Naive thymus-derived CD4-positive, alpha-beta T cell (primary cell): ENCODE measurements at regions not wholly inside any gene's neighbourhood (a gene's known extent, or its start where the extent isn't known, plus 50 kb on each side); places are given as distances from the start of the nearest gene placed in this dataset.

Source experiments
- ATAC-seq: fragments of 150-1000 bp; cut with Tn5 transposase; 2 replicates; pipeline ENCODE4 v1.10.0; 2021; ENCODE audit warnings: mild to moderate bottlenecking, moderate library complexity
- CTCF ChIA-PET: fragments of 350-600 bp; sonication (Branson Sonifier 250); formaldehyde crosslinking; loops from one replicate; lab custom pipeline; 2021; ENCODE audit warnings: antibody characterized with exemption; lab: Charles Lee
- POLR2A ChIA-PET: fragments of 350-600 bp; sonication (Branson Sonifier 250); formaldehyde crosslinking; loops from one replicate; lab custom pipeline; 2021; ENCODE audit warnings: antibody characterized with exemption, inconsistent platforms; lab: Charles Lee
- DNase-seq, 9 donors: peaks; one replicate each; pipeline versions ENCODE4 v3.0.0 to v3.0.0-alpha.2; 2020 to 2022; ENCODE audit warnings: mixed read lengths in 1 of 9
- H3K27ac ChIP-seq: one replicate; pipeline ENCODE4 v1.7.0; 2013; ENCODE audit warnings: mild to moderate bottlenecking, low read depth, low read length, moderate library complexity
- H3K27me3 ChIP-seq, 2 donors: one replicate each; pipeline ENCODE4 v1.7.0; 2013; ENCODE audit warnings: low read length in 2 of 2, mild to moderate bottlenecking in 2 of 2, moderate library complexity in 2 of 2; ENCODE audit not compliant: control insufficient read depth in 2 of 2, insufficient read depth in 2 of 2
- H3K36me3 ChIP-seq, 3 experiments: 1 replicate in 2 of 3; 2 replicates in 1 of 3; pipeline ENCODE4 v1.7.0; 2013; ENCODE audit warnings: low read length in 3 of 3, mild to moderate bottlenecking in 3 of 3, moderate library complexity in 1 of 3; ENCODE audit not compliant: insufficient read depth in 3 of 3, control insufficient read depth in 2 of 3
- H3K4me1 ChIP-seq, 2 donors: one replicate each; pipeline ENCODE4 v1.7.0; 2013; ENCODE audit warnings: low read length in 2 of 2, mild to moderate bottlenecking in 2 of 2, moderate library complexity in 1 of 2; ENCODE audit not compliant: control insufficient read depth in 2 of 2, insufficient read depth in 2 of 2
- H3K4me3 ChIP-seq: 2 replicates; pipeline ENCODE4 v1.7.0; 2013; ENCODE audit warnings: mild to moderate bottlenecking, low read length
- H3K9me3 ChIP-seq, 3 experiments: 1 replicate in 2 of 3; 2 replicates in 1 of 3; pipeline ENCODE4 v1.7.0; 2013; ENCODE audit warnings: low read length in 3 of 3; ENCODE audit not compliant: control insufficient read depth in 2 of 3
- H3K27ac Mint-ChIP-seq, 9 donors: one replicate each; pipeline ENCODE4 v1.8.0; 2020 to 2022; ENCODE audit warnings: mixed read lengths in 9 of 9, mild to moderate bottlenecking in 8 of 9, moderate library complexity in 5 of 9, inconsistent platforms in 2 of 9
- H3K27me3 Mint-ChIP-seq, 5 donors: one replicate each; pipeline ENCODE4 v1.8.0; 2021 to 2022; ENCODE audit warnings: mixed read lengths in 5 of 5, mild to moderate bottlenecking in 1 of 5
- H3K36me3 Mint-ChIP-seq, 5 donors: one replicate each; pipeline ENCODE4 v1.8.0; 2020 to 2022; ENCODE audit warnings: mixed read lengths in 5 of 5, mild to moderate bottlenecking in 3 of 5, inconsistent platforms in 1 of 5
- H3K4me1 Mint-ChIP-seq, 7 donors: one replicate each; pipeline ENCODE4 v1.8.0; 2020 to 2022; ENCODE audit warnings: mixed read lengths in 7 of 7, mild to moderate bottlenecking in 3 of 7, inconsistent platforms in 1 of 7
- H3K4me3 Mint-ChIP-seq, 10 donors: one replicate each; pipeline ENCODE4 v1.8.0; 2020 to 2022; ENCODE audit warnings: mild to moderate bottlenecking in 10 of 10, mixed read lengths in 10 of 10, moderate library complexity in 6 of 10, inconsistent platforms in 2 of 10
- H3K9me3 Mint-ChIP-seq, 11 donors: one replicate each; pipeline ENCODE4 v1.8.0; 2020 to 2022; ENCODE audit warnings: mixed read lengths in 11 of 11, mild to moderate bottlenecking in 4 of 11, inconsistent platforms in 1 of 11, moderate library complexity in 1 of 11
- intact Hi-C, 2 donors: fragments of 100-400 bp; cut with micrococcal nuclease; formaldehyde crosslinking; loops; one replicate each; pipeline ENCODE4 v1.15.1; 2023

- H3K4me3 ChIP-seq = no peak overlapping the region
- POLR2A ChIA-PET = no interaction called here
- H3K4me1 ChIP-seq = no peaks in the 10 kb centered on the region
- Mint-ChIP-seq H3K27ac (no peak overlapping the region), H3K36me3 (no peaks in the 10 kb centered on the region), H3K9me3 (peaks cover 0 to 21% (median 3%) of the 10 kb centered on the region in 11 donors), H3K27me3 (no peaks in the 10 kb centered on the region), H3K4me1 (no peaks in the 10 kb centered on the region), H3K4me3 (no peak overlapping the region)
- DNase-seq = no peak
- ATAC-seq = no peak
- intact Hi-C loops = no loop called here
- H3K36me3 ChIP-seq = no peaks in the 10 kb centered on the region
- no peaks in the 10 kb centered on the region for H3K9me3 ChIP-seq
- CTCF ChIA-PET = no interaction called here
- H3K27me3 ChIP-seq = no peaks in the 10 kb centered on the region
- H3K27ac ChIP-seq = no peak overlapping the region
Observed at GRCh38 chr3:96233679-96234078, 580.7 kb upstream of the EPHA6 start.

GRCh38 chr3:96236522-96236921 lies 577.9 kb upstream of the EPHA6 start:
- ChIA-PET CTCF (no interaction called here), POLR2A (no interaction called here)
- no peak for ATAC-seq
- no peaks in the 10 kb centered on the region for H3K27me3 ChIP-seq
- no peak for DNase-seq
- intact Hi-C loops = no loop called here
- no peaks in the 10 kb centered on the region for H3K36me3 ChIP-seq
- H3K9me3 ChIP-seq = no peaks in the 10 kb centered on the region
- no peak overlapping the region for H3K4me3 ChIP-seq
- H3K9me3 Mint-ChIP-seq = peaks cover 0 to 15% (median 3%) of the 10 kb centered on the region in 11 donors
- no peak overlapping the region for H3K27ac Mint-ChIP-seq
- no peaks in the 10 kb centered on the region for H3K4me1 Mint-ChIP-seq
- H3K4me1 ChIP-seq = no peaks in the 10 kb centered on the region
- no peaks in the 10 kb centered on the region for H3K27me3 Mint-ChIP-seq
- H3K36me3 Mint-ChIP-seq = no peaks in the 10 kb centered on the region
- H3K4me3 Mint-ChIP-seq = no peak overlapping the region
- no peak overlapping the region for H3K27ac ChIP-seq

DNA sequence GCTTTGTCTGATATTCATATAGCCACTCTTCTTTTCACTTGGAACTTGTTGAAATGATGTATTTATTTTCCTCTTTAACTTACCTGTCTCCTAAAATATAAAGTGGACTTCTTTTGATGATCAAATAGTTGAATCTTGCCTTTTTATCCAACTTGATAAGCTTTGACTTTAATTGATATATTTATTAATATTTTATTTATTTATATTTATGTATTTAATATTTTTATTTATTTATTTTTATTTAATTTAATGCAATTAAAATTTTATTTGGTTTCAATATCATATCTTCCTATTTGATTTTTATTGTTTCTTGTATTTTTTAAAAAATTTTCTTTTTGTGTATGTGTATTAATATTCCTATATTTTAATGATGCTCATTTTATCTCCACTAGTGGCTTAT lies 555.1 kb upstream of the EPHA6 start:
- Mint-ChIP-seq H3K9me3 (peaks cover 0 to 25% (median 4%) of the 10 kb centered on the region in 11 donors), H3K4me3 (no peak overlapping the region), H3K27ac (no peak overlapping the region), H3K27me3 (no peaks in the 10 kb centered on the region), H3K4me1 (no peaks in the 10 kb centered on the region), H3K36me3 (no peaks in the 10 kb centered on the region)
- no peaks in the 10 kb centered on the region for H3K9me3 ChIP-seq
- POLR2A ChIA-PET = no interaction called here
- ATAC-seq (no peak), DNase-seq (no peak)
- no peaks in the 10 kb centered on the region for H3K36me3 ChIP-seq
- no peak overlapping the region for H3K27ac ChIP-seq
- intact Hi-C loops = no loop called here
- no peak overlapping the region for H3K4me3 ChIP-seq
- no peaks in the 10 kb centered on the region for H3K4me1 ChIP-seq
- CTCF ChIA-PET = no interaction called here
- H3K27me3 ChIP-seq = no peaks in the 10 kb centered on the region

GRCh38 chr3:96264701-96265100 lies 549.7 kb upstream of the EPHA6 start:
- Mint-ChIP-seq H3K27ac (no peak overlapping the region), H3K36me3 (no peaks in the 10 kb centered on the region), H3K9me3 (peaks cover 0 to 42% (median 6%) of the 10 kb centered on the region in 11 donors), H3K4me1 (no peaks in the 10 kb centered on the region), H3K27me3 (no peaks in the 10 kb centered on the region), H3K4me3 (no peak overlapping the region)
- H3K4me1 ChIP-seq = no peaks in the 10 kb centered on the region
- H3K36me3 ChIP-seq = no peaks in the 10 kb centered on the region
- H3K27ac ChIP-seq = no peak overlapping the region
- ChIA-PET POLR2A (no interaction called here), CTCF (no interaction called here)
- H3K9me3 ChIP-seq = no peaks in the 10 kb centered on the region
- ATAC-seq (no peak), DNase-seq (no peak)
- intact Hi-C loops = no loop called here
- no peaks in the 10 kb centered on the region for H3K27me3 ChIP-seq
- H3K4me3 ChIP-seq = no peak overlapping the region

DNA sequence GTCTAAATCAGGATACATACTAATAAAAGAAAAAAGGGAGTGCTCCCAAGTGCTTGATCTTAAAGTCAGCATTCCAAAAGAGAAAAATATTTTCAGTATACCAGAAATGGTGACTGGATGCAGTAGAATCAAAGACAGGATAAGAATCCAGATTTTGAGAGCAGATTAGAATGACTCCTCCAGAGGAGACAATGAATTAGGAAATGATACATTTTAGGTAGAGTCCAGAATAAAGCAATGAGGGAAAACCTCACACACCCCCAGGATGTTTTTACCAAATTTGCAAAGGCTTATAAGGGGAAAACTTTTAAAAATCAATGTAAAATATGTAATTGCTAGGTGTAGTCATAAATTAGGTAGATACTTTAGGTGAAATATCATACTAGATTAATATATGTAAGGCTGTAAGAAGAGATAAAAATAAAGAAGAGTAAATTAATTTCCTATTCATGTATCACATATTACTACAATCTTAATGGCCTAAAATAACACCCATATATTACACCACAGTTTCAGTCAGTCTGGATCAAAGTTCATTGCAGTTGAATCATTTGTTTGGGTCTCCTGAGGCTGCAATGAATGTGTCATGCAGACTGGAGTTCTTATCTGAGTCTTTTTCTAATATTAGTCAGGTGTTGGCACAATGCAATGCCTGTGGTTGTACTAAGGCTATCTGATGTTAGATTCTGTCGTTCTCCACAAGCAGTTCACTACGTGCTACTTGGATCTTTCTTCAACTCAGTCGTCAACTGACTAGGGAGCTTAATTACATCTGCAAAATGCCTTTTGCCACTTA lies 547.8 kb upstream of the EPHA6 start:
- intact Hi-C loops = no loop called here
- CTCF ChIA-PET = no interaction called here
- DNase-seq (no peak), ATAC-seq (no peak)
- POLR2A ChIA-PET = no interaction called here
- Histone ChIP-seq H3K27ac (no peak overlapping the region), H3K27me3 (no peaks in the 10 kb centered on the region), H3K4me1 (no peaks in the 10 kb centered on the region), H3K36me3 (no peaks in the 10 kb centered on the region), H3K9me3 (no peaks in the 10 kb centered on the region), H3K4me3 (no peak overlapping the region)
- Mint-ChIP-seq H3K9me3 (peaks cover 0 to 34% (median under 1%) of the 10 kb centered on the region in 11 donors), H3K36me3 (no peaks in the 10 kb centered on the region), H3K4me3 (no peak overlapping the region), H3K27me3 (no peaks in the 10 kb centered on the region), H3K27ac (no peak overlapping the region), H3K4me1 (no peaks in the 10 kb centered on the region)

- DNase-seq (no peak), ATAC-seq (no peak)
- no peaks in the 10 kb centered on the region for H3K36me3 ChIP-seq
- Mint-ChIP-seq H3K4me3 (no peak overlapping the region), H3K9me3 (peaks cover 0 to 28% (median 0%) of the 10 kb centered on the region in 11 donors), H3K4me1 (no peaks in the 10 kb centered on the region), H3K36me3 (no peaks in the 10 kb centered on the region), H3K27ac (no peak overlapping the region), H3K27me3 (no peaks in the 10 kb centered on the region)
- no peak overlapping the region for H3K4me3 ChIP-seq
- H3K9me3 ChIP-seq = no peaks in the 10 kb centered on the region
- no peaks in the 10 kb centered on the region for H3K27me3 ChIP-seq
- CTCF ChIA-PET = no interaction called here
- no peak overlapping the region for H3K27ac ChIP-seq
- intact Hi-C loops = no loop called here
- no peaks in the 10 kb centered on the region for H3K4me1 ChIP-seq
- POLR2A ChIA-PET = no interaction called here
Observed at GRCh38 chr3:96267577-96267976, 546.8 kb upstream of the EPHA6 start.

GRCh38 chr3:96294143-96294542 lies 520.3 kb upstream of the EPHA6 start:
- H3K4me1 ChIP-seq = no peaks in the 10 kb centered on the region
- POLR2A ChIA-PET = no interaction called here
- Mint-ChIP-seq H3K4me1 (no peaks in the 10 kb centered on the region), H3K27ac (no peak overlapping the region), H3K27me3 (no peaks in the 10 kb centered on the region), H3K9me3 (peaks cover 0 to 15% (median 7%) of the 10 kb centered on the region in 11 donors), H3K4me3 (no peak overlapping the region), H3K36me3 (no peaks in the 10 kb centered on the region)
- intact Hi-C loops = no loop called here
- no peak overlapping the region for H3K4me3 ChIP-seq
- ATAC-seq = no peak
- CTCF ChIA-PET = no interaction called here
- H3K36me3 ChIP-seq = no peaks in the 10 kb centered on the region
- H3K9me3 ChIP-seq = no peaks in the 10 kb centered on the region
- no peak overlapping the region for H3K27ac ChIP-seq
- no peaks in the 10 kb centered on the region for H3K27me3 ChIP-seq
- DNase-seq = no peak
